Activated naive CD4-positive, alpha-beta T cell treated with anti-CD3 and anti-CD28 coated beads for 36 hours (primary cell): ENCODE measurements at regions not wholly inside any gene's neighbourhood (a gene's known extent, or its start where the extent isn't known, plus 50 kb on each side); places are given as distances from the start of the nearest gene placed in this dataset.

Source experiments
- CTCF ChIA-PET: fragments of 350-600 bp; sonication (Branson Sonifier 250); formaldehyde crosslinking; loops from one replicate; lab custom pipeline; 2021; ENCODE audit warnings: antibody characterized with exemption; lab: Charles Lee
- DNase-seq: peaks from one replicate; pipeline ENCODE4 v3.0.0-alpha.2; 2020
- H3K27ac Mint-ChIP-seq: one replicate; pipeline ENCODE4 v1.8.0; 2021; ENCODE audit warnings: mild to moderate bottlenecking, mixed read lengths
- H3K27me3 Mint-ChIP-seq: one replicate; pipeline ENCODE4 v1.8.0; 2021; ENCODE audit warnings: low read depth, mixed read lengths
- H3K36me3 Mint-ChIP-seq: one replicate; pipeline ENCODE4 v1.8.0; 2021; ENCODE audit warnings: low read depth, mixed read lengths
- H3K4me1 Mint-ChIP-seq: one replicate; pipeline ENCODE4 v1.8.0; 2021; ENCODE audit warnings: low read depth, mixed read lengths
- H3K4me3 Mint-ChIP-seq: one replicate; pipeline ENCODE4 v1.8.0; 2021; ENCODE audit warnings: mild to moderate bottlenecking, moderate library complexity, mixed read lengths
- H3K9me3 Mint-ChIP-seq: one replicate; pipeline ENCODE4 v1.8.0; 2021; ENCODE audit warnings: mixed read lengths
- intact Hi-C: fragments of 100-400 bp; cut with micrococcal nuclease; formaldehyde crosslinking; loops from one replicate; pipeline ENCODE4 v1.15.1; 2023

DNA sequence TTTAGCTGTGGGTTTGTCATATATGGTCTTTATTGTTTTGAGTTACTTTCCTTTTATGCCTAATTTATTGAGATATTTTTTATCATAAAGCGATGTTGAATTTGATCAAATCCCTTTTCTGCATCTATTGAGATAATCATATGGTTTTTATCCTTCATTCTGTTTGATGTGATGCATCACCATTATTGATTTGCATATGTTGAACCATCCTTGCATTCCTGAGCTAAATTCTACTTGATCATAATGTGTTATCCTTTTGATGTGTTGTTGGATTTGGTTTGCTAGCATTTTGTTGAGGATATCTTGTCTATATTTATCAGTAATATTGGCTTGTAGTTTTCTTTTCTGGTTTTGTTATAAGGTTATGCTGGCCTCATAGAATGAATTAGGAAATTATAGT is 308.5 kb downstream of the ADCYAP1 start:
- H3K27ac Mint-ChIP-seq, result no peak overlapping the region
- H3K9me3 Mint-ChIP-seq, result peaks cover 21% of the 10 kb centered on the region
- no peaks in the 10 kb centered on the region for H3K27me3 Mint-ChIP-seq
- no peaks in the 10 kb centered on the region for H3K4me1 Mint-ChIP-seq
- intact Hi-C loops, result no loop called here
- CTCF ChIA-PET, result no interaction called here
- H3K4me3 Mint-ChIP-seq, result no peak overlapping the region
- no peak for DNase-seq
- no peaks in the 10 kb centered on the region for H3K36me3 Mint-ChIP-seq

DNA sequence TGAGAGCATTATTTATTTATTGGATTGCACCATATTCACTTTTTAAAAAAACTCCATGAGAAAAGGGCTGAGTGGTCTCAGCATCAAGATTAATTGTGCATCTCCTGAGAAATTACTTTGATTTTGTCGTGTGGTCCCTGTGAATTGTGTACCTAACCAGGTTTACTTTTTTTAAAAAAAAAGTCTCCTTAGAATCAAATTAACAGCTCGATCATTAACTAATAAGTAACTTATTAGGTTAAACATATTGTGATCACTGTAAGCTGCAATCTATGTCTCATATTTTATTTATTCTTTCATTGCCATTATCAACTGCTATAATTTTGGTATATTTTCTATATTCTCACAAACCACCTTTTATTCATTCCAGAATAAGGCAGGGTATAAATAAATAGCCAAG is 318.2 kb downstream of the ADCYAP1 start:
- no peaks in the 10 kb centered on the region for H3K27me3 Mint-ChIP-seq
- no peak for DNase-seq
- no peaks in the 10 kb centered on the region for H3K36me3 Mint-ChIP-seq
- intact Hi-C loops, result no loop called here
- H3K4me1 Mint-ChIP-seq, result no peaks in the 10 kb centered on the region
- no peak overlapping the region for H3K27ac Mint-ChIP-seq
- CTCF ChIA-PET, result no interaction called here
- H3K4me3 Mint-ChIP-seq, result no peak overlapping the region
- peaks cover 4% of the 10 kb centered on the region for H3K9me3 Mint-ChIP-seq

DNA sequence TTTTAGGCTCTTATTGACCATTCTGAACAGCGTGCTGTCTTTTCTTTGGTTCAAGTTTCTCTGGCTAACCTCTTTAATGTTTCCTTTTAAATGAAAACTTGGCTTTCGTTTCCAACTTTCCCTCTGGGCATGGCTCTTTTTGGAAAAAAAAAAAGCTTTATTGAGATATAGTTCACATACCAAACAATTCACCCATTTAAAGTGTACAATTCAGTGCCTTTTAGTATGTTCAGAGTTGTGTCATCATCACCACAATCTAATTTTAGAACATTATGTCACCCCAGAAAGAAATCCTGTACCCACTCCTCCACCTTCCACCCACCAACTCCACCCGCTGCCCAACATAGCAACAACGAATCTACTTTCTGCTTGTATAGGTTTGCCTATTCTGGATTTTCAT is 322.4 kb downstream of the ADCYAP1 start:
- CTCF ChIA-PET, result interaction anchor here (0.6 kb wide), 1 partner anchor 608 kb away, joined by 6 read pairs; no protein-coding TSS in a partner anchor
- Mint-ChIP-seq H3K9me3 (peaks cover 15% of the 10 kb centered on the region), H3K27ac (no peak overlapping the region), H3K4me1 (no peaks in the 10 kb centered on the region), H3K27me3 (no peaks in the 10 kb centered on the region), H3K4me3 (no peak overlapping the region), H3K36me3 (no peaks in the 10 kb centered on the region)
- intact Hi-C loops, result no loop called here
- no peak for DNase-seq

DNA sequence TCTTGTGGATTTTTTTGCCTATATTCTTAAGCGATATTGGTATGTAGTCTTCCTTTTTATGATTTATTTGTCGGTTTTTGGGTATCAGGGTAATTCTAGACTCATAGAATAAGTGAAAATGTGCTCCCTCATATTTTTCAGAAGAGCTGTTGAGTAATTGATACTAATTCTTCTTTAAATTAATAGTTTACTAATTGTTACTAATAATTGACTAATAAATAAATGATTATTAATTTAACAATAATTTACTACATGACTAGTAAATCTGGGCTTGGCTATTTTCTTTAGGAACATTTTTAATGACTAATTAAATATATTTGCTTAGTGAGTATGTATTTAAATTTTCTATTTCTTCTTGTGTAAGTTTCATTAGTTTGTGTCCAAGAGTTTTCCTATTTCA is 325.0 kb downstream of the ADCYAP1 start:
- CTCF ChIA-PET, result no interaction called here
- H3K4me3 Mint-ChIP-seq, result no peak overlapping the region
- intact Hi-C loops, result no loop called here
- H3K27ac Mint-ChIP-seq, result no peak overlapping the region
- H3K27me3 Mint-ChIP-seq, result no peaks in the 10 kb centered on the region
- no peaks in the 10 kb centered on the region for H3K4me1 Mint-ChIP-seq
- H3K36me3 Mint-ChIP-seq, result no peaks in the 10 kb centered on the region
- peaks cover 32% of the 10 kb centered on the region for H3K9me3 Mint-ChIP-seq
- no peak for DNase-seq

DNA sequence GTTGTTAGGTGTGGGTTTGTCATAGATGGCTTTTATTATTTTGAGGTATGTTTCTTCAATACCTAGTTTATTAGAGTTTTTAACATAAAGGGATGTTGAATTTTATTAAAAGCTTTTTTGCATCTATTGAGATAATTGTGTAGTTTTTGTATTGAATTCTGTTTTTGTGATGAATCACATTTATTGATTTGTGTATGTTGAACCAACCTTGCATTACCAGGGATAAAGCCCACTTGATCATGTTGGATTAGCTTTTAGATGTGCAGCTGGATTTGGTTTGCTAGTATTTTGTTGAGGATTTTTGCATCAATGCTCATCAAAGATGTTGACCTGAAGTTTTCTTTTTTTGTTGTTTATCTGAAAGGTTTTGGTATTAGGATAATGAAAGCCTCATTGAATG is 328.2 kb downstream of the ADCYAP1 start:
- DNase-seq, result no peak
- Mint-ChIP-seq H3K27ac (no peak overlapping the region), H3K4me1 (no peaks in the 10 kb centered on the region), H3K36me3 (no peaks in the 10 kb centered on the region), H3K27me3 (no peaks in the 10 kb centered on the region), H3K4me3 (no peak overlapping the region), H3K9me3 (peaks cover 36% of the 10 kb centered on the region)
- intact Hi-C loops, result no loop called here
- CTCF ChIA-PET, result no interaction called here

DNA sequence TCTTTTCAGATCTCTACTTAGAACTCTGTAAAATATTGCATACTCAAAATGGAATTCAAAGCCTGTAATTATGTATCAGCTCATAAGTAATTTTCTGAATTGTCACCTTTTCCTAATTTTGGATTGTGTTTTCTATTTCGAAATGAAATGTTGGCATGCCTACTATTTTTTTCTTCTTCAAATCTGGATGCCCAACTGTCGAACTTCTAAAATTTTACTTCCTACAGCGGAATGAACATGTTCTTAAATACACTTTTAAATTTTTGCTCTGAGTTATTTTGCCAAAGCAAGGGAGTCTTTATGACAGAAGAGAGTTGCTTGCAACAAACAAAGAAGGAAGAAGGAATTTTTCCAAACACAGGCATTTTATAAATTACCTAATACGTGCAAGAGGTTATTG is 336.0 kb downstream of the ADCYAP1 start:
- H3K4me3 Mint-ChIP-seq, result no peak overlapping the region
- intact Hi-C loops, result no loop called here
- H3K4me1 Mint-ChIP-seq, result no peaks in the 10 kb centered on the region
- no peak for DNase-seq
- no peaks in the 10 kb centered on the region for H3K36me3 Mint-ChIP-seq
- H3K27ac Mint-ChIP-seq, result no peak overlapping the region
- CTCF ChIA-PET, result no interaction called here
- no peaks in the 10 kb centered on the region for H3K27me3 Mint-ChIP-seq
- H3K9me3 Mint-ChIP-seq, result peaks cover 3% of the 10 kb centered on the region

DNA sequence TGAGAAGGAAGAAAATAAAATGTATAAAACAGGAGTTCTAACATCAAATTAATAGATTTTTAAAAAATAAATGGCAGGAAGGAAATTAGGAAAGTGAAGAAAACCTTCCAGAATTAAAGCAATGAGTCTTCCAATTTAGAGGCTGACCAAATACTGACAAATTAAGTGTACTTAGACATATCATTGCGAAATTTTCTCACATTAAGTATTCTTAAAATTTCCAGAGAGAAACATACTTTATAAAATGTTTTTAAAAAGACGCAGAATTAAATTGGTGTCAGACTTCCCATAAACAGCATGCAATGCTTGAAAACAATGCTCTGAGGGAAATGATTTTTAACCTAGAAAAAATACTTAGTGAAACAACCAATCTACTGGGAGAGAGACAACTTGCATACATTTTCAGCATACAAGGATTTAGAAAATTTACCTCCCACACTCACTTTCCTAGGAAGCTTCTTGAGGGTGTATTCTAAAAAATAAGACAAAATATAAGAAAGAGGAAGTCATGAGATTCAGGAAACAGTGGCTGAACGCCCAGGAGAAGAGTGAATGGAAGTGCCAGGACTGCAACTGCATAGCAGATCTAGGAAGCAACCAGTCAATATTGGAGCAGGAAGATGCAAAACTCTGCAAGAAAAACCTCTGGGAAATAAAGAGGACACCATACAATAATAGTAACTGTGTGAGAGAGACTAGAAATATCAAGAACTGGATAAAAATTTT is 339.9 kb downstream of the ADCYAP1 start:
- no peak overlapping the region for H3K4me3 Mint-ChIP-seq
- no peaks in the 10 kb centered on the region for H3K9me3 Mint-ChIP-seq
- intact Hi-C loops, result no loop called here
- no peaks in the 10 kb centered on the region for H3K27me3 Mint-ChIP-seq
- no peaks in the 10 kb centered on the region for H3K36me3 Mint-ChIP-seq
- H3K4me1 Mint-ChIP-seq, result no peaks in the 10 kb centered on the region
- CTCF ChIA-PET, result no interaction called here
- no peak overlapping the region for H3K27ac Mint-ChIP-seq
- no peak for DNase-seq

DNA sequence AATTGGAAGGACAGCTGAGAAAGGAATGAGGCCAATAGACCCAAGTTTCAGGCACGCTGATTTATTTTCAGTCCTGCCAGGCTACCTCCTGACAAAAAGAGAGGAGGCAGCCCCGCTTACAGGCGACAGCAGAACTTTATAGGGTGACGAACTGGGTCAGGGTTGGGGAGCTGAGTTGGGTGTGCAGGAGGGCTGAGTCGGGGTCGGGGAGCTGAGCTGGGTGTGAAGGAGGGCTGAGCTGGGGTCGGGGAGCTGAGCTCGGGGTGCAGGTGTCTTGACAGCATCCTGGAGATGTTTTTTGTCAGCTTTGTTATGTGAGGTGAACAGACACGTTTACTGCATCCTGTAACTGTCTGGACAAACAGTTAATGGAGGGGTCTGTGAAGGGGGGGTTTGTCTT is 342.2 kb downstream of the ADCYAP1 start:
- no peak overlapping the region for H3K27ac Mint-ChIP-seq

DNA sequence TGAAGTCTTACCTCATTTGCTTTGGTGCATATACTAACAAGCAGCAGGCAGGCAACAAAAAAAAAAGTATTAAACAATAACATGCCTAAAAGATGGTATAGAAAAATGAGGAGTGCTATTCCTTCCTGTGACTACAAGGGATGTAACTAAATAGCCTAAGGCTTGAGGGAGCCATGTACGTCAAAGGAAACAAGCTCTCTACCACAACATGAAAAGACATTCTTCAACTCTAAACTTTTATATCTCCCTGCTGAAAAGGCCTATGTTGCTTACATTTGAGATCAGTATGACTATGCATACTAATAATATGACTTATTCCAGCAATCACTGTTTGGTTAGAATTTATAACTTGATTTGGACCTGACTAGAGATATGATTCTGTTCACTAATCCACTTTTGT is 347.9 kb downstream of the ADCYAP1 start:
- no peak overlapping the region for H3K4me3 Mint-ChIP-seq
- intact Hi-C loops, result no loop called here
- peaks cover 5% of the 10 kb centered on the region for H3K9me3 Mint-ChIP-seq
- H3K27ac Mint-ChIP-seq, result no peak overlapping the region
- H3K4me1 Mint-ChIP-seq, result no peaks in the 10 kb centered on the region
- no peaks in the 10 kb centered on the region for H3K36me3 Mint-ChIP-seq
- no peak for DNase-seq
- CTCF ChIA-PET, result no interaction called here
- no peaks in the 10 kb centered on the region for H3K27me3 Mint-ChIP-seq

More for the DNA sequence above, 342.2 kb downstream of the ADCYAP1 start:
- Mint-ChIP-seq H3K36me3 (no peaks in the 10 kb centered on the region), H3K4me3 (no peak overlapping the region), H3K27me3 (no peaks in the 10 kb centered on the region), H3K9me3 (no peaks in the 10 kb centered on the region), H3K4me1 (no peaks in the 10 kb centered on the region)
- no peak for DNase-seq
- intact Hi-C loops, result no loop called here
- CTCF ChIA-PET, result no interaction called here

DNA sequence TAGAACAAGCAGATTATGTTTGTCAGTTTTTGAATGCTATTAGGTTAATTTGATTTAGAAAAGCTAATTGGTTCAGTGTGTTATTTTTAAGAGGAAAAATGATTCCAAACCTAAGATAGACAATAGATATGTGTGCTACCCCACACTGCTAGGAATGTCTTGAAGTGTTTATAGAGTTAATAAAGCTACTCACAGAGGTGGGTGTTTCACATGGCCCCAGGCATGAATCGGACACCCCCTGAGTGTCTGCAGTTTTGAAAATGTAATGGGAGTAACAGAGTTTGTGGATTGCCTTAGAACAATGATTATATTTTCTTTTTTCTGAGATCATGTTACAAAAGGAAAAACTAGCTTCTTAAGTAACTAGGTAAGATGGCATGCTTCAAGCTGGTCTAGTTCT is 348.3 kb downstream of the ADCYAP1 start:
- Mint-ChIP-seq H3K36me3 (no peaks in the 10 kb centered on the region), H3K27ac (no peak overlapping the region), H3K4me3 (no peak overlapping the region), H3K27me3 (no peaks in the 10 kb centered on the region), H3K9me3 (peaks cover 5% of the 10 kb centered on the region), H3K4me1 (no peaks in the 10 kb centered on the region)
- CTCF ChIA-PET, result no interaction called here
- no peak for DNase-seq
- intact Hi-C loops, result no loop called here

DNA sequence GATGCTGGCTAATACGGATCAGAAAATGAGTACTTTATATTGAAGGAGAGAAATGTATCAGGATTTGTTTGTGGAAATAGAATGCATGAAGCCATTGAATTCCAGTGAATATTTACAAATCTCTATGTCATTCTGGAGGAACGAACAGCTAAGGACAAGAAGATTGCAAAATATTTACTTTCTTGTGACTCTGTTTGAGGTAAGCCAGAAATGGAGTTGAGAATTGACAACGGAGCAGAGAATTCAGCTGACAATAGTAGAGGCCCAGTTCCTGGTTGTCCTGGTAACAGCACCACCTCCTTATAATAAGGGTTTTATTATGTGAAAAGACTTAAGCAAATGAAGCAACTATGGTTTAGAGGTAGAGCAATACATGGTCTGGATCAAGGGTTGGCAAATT is 349.2 kb downstream of the ADCYAP1 start:
- no peak for DNase-seq
- no peak overlapping the region for H3K4me3 Mint-ChIP-seq
- CTCF ChIA-PET, result no interaction called here
- intact Hi-C loops, result no loop called here
- no peak overlapping the region for H3K27ac Mint-ChIP-seq
- H3K9me3 Mint-ChIP-seq, result peaks cover 6% of the 10 kb centered on the region
- no peaks in the 10 kb centered on the region for H3K27me3 Mint-ChIP-seq
- H3K36me3 Mint-ChIP-seq, result no peaks in the 10 kb centered on the region
- no peaks in the 10 kb centered on the region for H3K4me1 Mint-ChIP-seq

DNA sequence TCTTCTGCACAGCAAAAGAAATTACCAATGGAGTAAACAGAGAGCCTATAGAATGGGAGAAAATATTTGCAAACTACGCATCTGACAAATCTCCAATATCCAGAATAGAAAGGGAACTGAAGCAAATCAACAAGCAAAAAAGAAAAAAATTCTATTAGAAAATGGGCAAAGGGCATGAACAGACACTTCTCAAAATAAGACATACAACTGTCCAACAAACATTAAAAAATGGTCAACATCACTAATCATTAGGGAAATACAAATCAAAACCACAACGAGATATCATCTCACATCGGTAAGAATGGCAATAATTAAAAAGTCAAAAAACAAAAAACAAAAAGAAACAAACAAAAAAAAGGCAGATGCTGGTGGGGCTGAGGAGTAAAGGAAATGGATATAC is 356.4 kb downstream of the ADCYAP1 start:
- CTCF ChIA-PET, result no interaction called here
- intact Hi-C loops, result no loop called here
- Mint-ChIP-seq H3K4me3 (no peak overlapping the region), H3K4me1 (no peaks in the 10 kb centered on the region), H3K27ac (no peak overlapping the region), H3K36me3 (no peaks in the 10 kb centered on the region), H3K27me3 (no peaks in the 10 kb centered on the region), H3K9me3 (peaks cover 20% of the 10 kb centered on the region)
- DNase-seq, result no peak

DNA sequence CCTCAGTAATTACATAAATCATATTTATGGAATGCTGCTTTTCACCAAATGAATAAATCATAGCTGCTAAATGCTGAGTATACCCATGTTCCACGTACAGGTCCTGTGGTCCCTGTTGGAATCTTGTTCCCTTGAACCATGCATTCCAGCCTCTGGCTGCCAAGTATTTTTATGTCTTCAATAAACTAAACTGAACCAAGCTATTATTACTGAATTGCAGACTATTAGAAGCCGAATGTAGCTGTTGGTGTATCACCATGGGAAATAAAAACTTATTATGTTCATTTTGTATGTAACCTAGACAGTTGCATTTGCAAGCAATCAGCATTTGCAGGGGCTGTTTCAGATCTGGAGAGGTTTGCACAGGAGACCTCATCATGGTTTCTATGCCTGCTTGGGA is 362.4 kb downstream of the ADCYAP1 start:
- CTCF ChIA-PET, result no interaction called here
- Mint-ChIP-seq H3K9me3 (peaks cover 3% of the 10 kb centered on the region), H3K27ac (no peak overlapping the region)

More for the DNA sequence above, 362.4 kb downstream of the ADCYAP1 start:
- intact Hi-C loops, result no loop called here
- no peak overlapping the region for H3K4me3 Mint-ChIP-seq
- no peak for DNase-seq
- no peaks in the 10 kb centered on the region for H3K36me3 Mint-ChIP-seq
- H3K4me1 Mint-ChIP-seq, result no peaks in the 10 kb centered on the region
- H3K27me3 Mint-ChIP-seq, result no peaks in the 10 kb centered on the region
